MCF 10A (cell line): ENCODE measurements at regions not wholly inside any gene's neighbourhood (a gene's known extent, or its start where the extent isn't known, plus 50 kb on each side); places are given as distances from the start of the nearest gene placed in this dataset.

Source experiments
- BruUV-seq: library from RNA; stranded (reverse); fragments of 400-500 nt; replicated peaks from 2 replicates; lab custom pipeline; 2021; lab: Mats Ljungman, UMichigan
- CTCF ChIA-PET: fragments of 300-600 bp; sonication (Branson Sonifier 250); formaldehyde crosslinking; extraction: SDS; loops from one replicate; lab custom pipeline; 2021; ENCODE audit warnings: antibody characterized with exemption, inconsistent platforms; lab: Yijun Ruan, JAX
- POLR2A ChIA-PET: fragments of 300-600, 350-650 bp; sonication (Branson Sonifier 250); formaldehyde crosslinking; extraction: SDS; loops from one replicate; lab custom pipeline; 2020; ENCODE audit warnings: antibody characterized with exemption, inconsistent platforms; lab: Yijun Ruan, JAX
- DNase-seq: peaks from one replicate; pipeline ENCODE4 v3.0.0-alpha.2; 2018; ENCODE audit not compliant: unreplicated experiment
- H3K27ac Mint-ChIP-seq: one replicate; pipeline ENCODE4 v1.8.0; 2022; ENCODE audit warnings: mild to moderate bottlenecking, low read depth, mixed read lengths; ENCODE audit not compliant: unreplicated experiment
- H3K27me3 Mint-ChIP-seq: one replicate; pipeline ENCODE4 v1.8.0; 2022; ENCODE audit warnings: mixed read lengths; ENCODE audit not compliant: insufficient read depth, unreplicated experiment
- H3K36me3 Mint-ChIP-seq: one replicate; pipeline ENCODE4 v1.8.0; 2022; ENCODE audit warnings: mild to moderate bottlenecking, moderate library complexity, mixed read lengths; ENCODE audit not compliant: insufficient read depth, unreplicated experiment
- H3K4me1 Mint-ChIP-seq: one replicate; pipeline ENCODE4 v1.8.0; 2022; ENCODE audit warnings: mixed read lengths; ENCODE audit not compliant: insufficient read depth, unreplicated experiment
- H3K4me3 Mint-ChIP-seq: one replicate; pipeline ENCODE4 v1.8.0; 2022; ENCODE audit warnings: mild to moderate bottlenecking, moderate library complexity, mixed read lengths; ENCODE audit not compliant: unreplicated experiment
- H3K9me3 Mint-ChIP-seq: one replicate; pipeline ENCODE4 v1.8.0; 2022; ENCODE audit warnings: mixed read lengths; ENCODE audit not compliant: unreplicated experiment
- CTCF ChIP-seq: fragments of 200-600 bp; IDR thresholded peaks from one replicate; pipeline ENCODE4 v1.8.0; 2022; ENCODE audit warnings: antibody characterized with exemption, mild to moderate bottlenecking; ENCODE audit not compliant: unreplicated experiment
- intact Hi-C: fragments of 100-400 bp; cut with micrococcal nuclease; formaldehyde crosslinking; loops from 2 replicates; pipeline ENCODE4 v1.14.1; 2022

GRCh38 chr9:13588151-13589033 is 308.9 kb upstream of the MPDZ start:
- BruUV-seq, result no TSS peak
- H3K4me1 Mint-ChIP-seq, result no peaks in the 10 kb centered on the region
- TF ChIP-seq CTCF, result no peak

GRCh38 chr9:13587571-13587970 is 308.1 kb upstream of the MPDZ start:
- H3K27me3 Mint-ChIP-seq, result no peaks in the 10 kb centered on the region
- H3K4me3 Mint-ChIP-seq, result no peak overlapping the region
- DNase-seq, result no peak
- CTCF ChIA-PET, result interaction anchor here (1.1 kb wide), 1 partner anchor 25 kb away, joined by 6 read pairs; no protein-coding TSS in a partner anchor
- no peak for TF ChIP-seq CTCF
- no peak overlapping the region for H3K27ac Mint-ChIP-seq
- no peaks in the 10 kb centered on the region for H3K9me3 Mint-ChIP-seq
- no peaks in the 10 kb centered on the region for H3K4me1 Mint-ChIP-seq
- intact Hi-C loops, result no loop called here
- no TSS peak for BruUV-seq
- POLR2A ChIA-PET, result interaction anchor here (0.6 to 0.7 kb wide), 2 partner anchors 46 to 230 kb away, joined by 3 read pairs; no protein-coding TSS in a partner anchor
- no peaks in the 10 kb centered on the region for H3K36me3 Mint-ChIP-seq

More at GRCh38 chr9:13588151-13589033, 308.9 kb upstream of the MPDZ start:
- Mint-ChIP-seq H3K36me3 (no peaks in the 10 kb centered on the region), H3K27me3 (no peaks in the 10 kb centered on the region), H3K9me3 (no peaks in the 10 kb centered on the region), H3K27ac (no peak overlapping the region), H3K4me3 (no peak overlapping the region)
- CTCF ChIA-PET, result interaction anchor here (1.1 to 1.3 kb wide), 2 partner anchors 14 to 26 kb away, joined by 4 to 6 read pairs; no protein-coding TSS in a partner anchor
- POLR2A ChIA-PET, result interaction anchor here (0.6 kb wide), 1 partner anchor 229 kb away, joined by 3 read pairs; no protein-coding TSS in a partner anchor
- intact Hi-C loops, result no loop called here
- DNase-seq, result no peak

- Mint-ChIP-seq H3K4me3 (no peak overlapping the region), H3K9me3 (no peaks in the 10 kb centered on the region), H3K4me1 (no peaks in the 10 kb centered on the region), H3K27me3 (no peaks in the 10 kb centered on the region), H3K36me3 (no peaks in the 10 kb centered on the region), H3K27ac (no peak overlapping the region)
- POLR2A ChIA-PET, result interaction anchor here (0.6 to 0.7 kb wide), 2 partner anchors 9 to 45 kb away, joined by 3 read pairs; no protein-coding TSS in a partner anchor
- intact Hi-C loops, result no loop called here
- no peak for TF ChIP-seq CTCF
- no TSS peak for BruUV-seq
- no peak for DNase-seq
- CTCF ChIA-PET, result interaction anchor here (0.6 kb wide), 1 partner anchor 229 kb away, joined by 3 read pairs; no protein-coding TSS in a partner anchor
Measured at GRCh38 chr9:13586587-13587374, 307.3 kb upstream of the MPDZ start.
